SK-N-SH (cell line): ENCODE measurements at regions not wholly inside any gene's neighbourhood (a gene's known extent, or its start where the extent isn't known, plus 50 kb on each side); places are given as distances from the start of the nearest gene placed in this dataset.

ENCODE experiments used
- CTCF ChIA-PET: fragments of 300-600, 350-600 bp; formaldehyde crosslinking; extraction: SDS; loops from one replicate; lab custom pipeline; 2021; lab: Yijun Ruan, JAX
- POLR2A ChIA-PET: fragments of 350-600 bp; sonication (Branson Sonifier 250); formaldehyde crosslinking; extraction: SDS; loops from one replicate; lab custom pipeline; 2020; ENCODE audit warnings: antibody characterized with exemption, inconsistent platforms; lab: Yijun Ruan, JAX
- DNase-seq: peaks from one replicate; pipeline ENCODE4 v3.0.0; 2012
- H2AFZ ChIP-seq: fragments of 200-600 bp; sonication (generic); 2 replicates; pipeline ENCODE4 v1.8.1; 2016; ENCODE audit warnings: antibody characterized with exemption, mild to moderate bottlenecking, low read depth
- H3F3A ChIP-seq: fragments of 200-600 bp; sonication (generic); replicated peaks from 2 replicates; pipeline ENCODE3; 2016; ENCODE audit warnings: antibody characterized with exemption, mild to moderate bottlenecking; ENCODE audit not compliant: insufficient read depth
- H3K27ac ChIP-seq, 2 experiments: fragments of 200-500 bp in 1 of 2; fragments of 200-600 bp in 1 of 2; sonication (Bioruptor generic) in 1 of 2; sonication (generic), shearing (Covaris generic) in 1 of 2; 2 replicates each; pipeline versions ENCODE4 v1.5.1 to v1.6.1; 2014 to 2016; ENCODE audit warnings: low read depth in 2 of 2, inconsistent platforms in 1 of 2, low read length in 1 of 2, mild to moderate bottlenecking in 1 of 2, mixed read lengths in 1 of 2
- H3K27me3 ChIP-seq: fragments of 200-600 bp; sonication (generic), shearing (Covaris generic); 2 replicates; pipeline ENCODE4 v1.6.1; 2016; ENCODE audit warnings: mixed run types; ENCODE audit not compliant: insufficient read depth
- H3K36me3 ChIP-seq, 2 experiments: fragments of 200-500 bp in 1 of 2; fragments of 200-600 bp in 1 of 2; sonication (Bioruptor generic) in 1 of 2; sonication (generic) in 1 of 2; replicated peaks in 1 of 2; 2 replicates each; pipeline versions ENCODE3 to v1.5.1; 2014 to 2016; ENCODE audit warnings: low read length in 1 of 2, mild to moderate bottlenecking in 1 of 2; ENCODE audit not compliant: insufficient read depth in 2 of 2, control insufficient read depth in 1 of 2
- H3K4me1 ChIP-seq, 2 experiments: fragments of 200-500 bp in 1 of 2; fragments of 200-600 bp in 1 of 2; sonication (Bioruptor generic) in 1 of 2; sonication (generic), shearing (Covaris generic) in 1 of 2; 2 replicates each; pipeline versions ENCODE4 v1.5.1 to v1.6.1; 2014 to 2016; ENCODE audit warnings: low read depth in 1 of 2, low read length in 1 of 2, mixed run types in 1 of 2; ENCODE audit not compliant: insufficient read depth in 2 of 2, control insufficient read depth in 1 of 2
- H3K4me2 ChIP-seq: fragments of 200-600 bp; sonication (generic), shearing (Covaris generic); 2 replicates; pipeline ENCODE4 v1.6.1; 2017; ENCODE audit warnings: mixed run types
- H3K4me3 ChIP-seq, 2 experiments: fragments of 200-500 bp in 1 of 2; fragments of 200-600 bp in 1 of 2; sonication (Bioruptor generic) in 1 of 2; sonication (generic), shearing (Covaris generic) in 1 of 2; 2 replicates each; pipeline versions ENCODE4 v1.5.1 to v1.8.1; 2014 to 2016; ENCODE audit warnings: low read depth in 2 of 2, inconsistent platforms in 1 of 2, low read length in 1 of 2, mild to moderate bottlenecking in 1 of 2, mixed read lengths in 1 of 2, moderate library complexity in 1 of 2
- H3K79me2 ChIP-seq: fragments of 200-600 bp; sonication (generic); 2 replicates; pipeline ENCODE4 v1.8.1; 2017; ENCODE audit warnings: mild to moderate bottlenecking; ENCODE audit not compliant: insufficient read depth
- H3K9ac ChIP-seq: fragments of 200-600 bp; sonication (generic); 2 replicates; pipeline ENCODE4 v1.6.1; 2017; ENCODE audit warnings: mixed run types
- H3K9me2 ChIP-seq: fragments of 200-600 bp; sonication (generic); 2 replicates; pipeline ENCODE4 v1.6.1; 2017; ENCODE audit warnings: mixed run types
- H3K9me3 ChIP-seq: fragments of 200-600 bp; sonication (generic); 2 replicates; pipeline ENCODE4 v1.6.1; 2017; ENCODE audit warnings: mixed run types, mild to moderate bottlenecking, moderate library complexity
- H4K20me1 ChIP-seq: fragments of 200-600 bp; sonication (generic); 2 replicates; pipeline ENCODE4 v1.6.1; 2017; ENCODE audit warnings: mild to moderate bottlenecking, mixed run types; ENCODE audit not compliant: insufficient read depth
- CTCF ChIP-seq: fragments of 200-600 bp; sonication (generic); IDR thresholded peaks from 2 replicates; pipeline ENCODE4 v1.6.1; 2017; ENCODE audit warnings: antibody characterized with exemption, mild to moderate bottlenecking, moderate library complexity
- EZH2phosphoT487 ChIP-seq: fragments of 200-600 bp; sonication (generic); IDR thresholded peaks from 2 replicates; pipeline ENCODE4 v1.6.1; 2017; ENCODE audit warnings: low read depth, mixed run types, mild to moderate bottlenecking, antibody characterized with exemption, moderate library complexity, borderline replicate concordance
- FOXJ3 ChIP-seq: sonication (generic); formaldehyde crosslinking; IDR thresholded peaks from 2 replicates; pipeline ENCODE4 v1.5.1; 2020; ENCODE audit warnings: mild to moderate bottlenecking, missing genetic modification reagents
- FOXM1 ChIP-seq: IDR thresholded peaks from 2 replicates; pipeline ENCODE4 v1.4.0; 2012; ENCODE audit warnings: low read depth, mild to moderate bottlenecking
- GABPA ChIP-seq: IDR thresholded peaks from 2 replicates; pipeline ENCODE4 v1.4.0; 2012; ENCODE audit warnings: low read depth, mild to moderate bottlenecking
- MAX ChIP-seq: IDR thresholded peaks from 2 replicates; pipeline ENCODE4 v1.4.0; 2012; ENCODE audit warnings: low read depth
- MXI1 ChIP-seq: IDR thresholded peaks from 2 replicates; pipeline ENCODE4 v1.6.1; 2012; ENCODE audit warnings: mild to moderate bottlenecking, low read depth, low read length, improper control_type of control experiment
- NFIC ChIP-seq: IDR thresholded peaks from 2 replicates; pipeline ENCODE4 v1.4.0; 2012; ENCODE audit warnings: borderline replicate concordance
- NRF1 ChIP-seq: IDR thresholded peaks from 2 replicates; pipeline ENCODE4 v1.6.1; 2012; ENCODE audit warnings: low read depth, mild to moderate bottlenecking, low read length
- POLR2AphosphoS5 ChIP-seq: IDR thresholded peaks from 2 replicates; pipeline ENCODE4 v1.6.1; 2012; ENCODE audit warnings: low read depth, low read length
- REST ChIP-seq: IDR thresholded peaks from 2 replicates; pipeline ENCODE4 v1.6.1; 2012; ENCODE audit warnings: mild to moderate bottlenecking, low read depth, low read length, moderate library complexity
- SIN3A ChIP-seq: IDR thresholded peaks from 2 replicates; pipeline ENCODE4 v1.6.1; 2012; ENCODE audit warnings: low read depth, mild to moderate bottlenecking, low read length, moderate library complexity, borderline replicate concordance
- SMC3 ChIP-seq: IDR thresholded peaks from 2 replicates; pipeline ENCODE4 v1.6.1; 2012; ENCODE audit warnings: low read depth, low read length, improper control_type of control experiment
- WGBS: methylation state at CpG from one replicate; pipeline ENCODE4 v1.1.6; 2017; ENCODE audit warnings: low lambda C conversion rate; 5-methylcytosine and 5-hydroxymethylcytosine counted together
- TF ChIP-seq, protein P1 (sequence below): IDR thresholded peaks from 2 replicates; pipeline ENCODE4 v1.4.0; 2012; ENCODE audit warnings: low read depth, borderline replicate concordance

DNA sequence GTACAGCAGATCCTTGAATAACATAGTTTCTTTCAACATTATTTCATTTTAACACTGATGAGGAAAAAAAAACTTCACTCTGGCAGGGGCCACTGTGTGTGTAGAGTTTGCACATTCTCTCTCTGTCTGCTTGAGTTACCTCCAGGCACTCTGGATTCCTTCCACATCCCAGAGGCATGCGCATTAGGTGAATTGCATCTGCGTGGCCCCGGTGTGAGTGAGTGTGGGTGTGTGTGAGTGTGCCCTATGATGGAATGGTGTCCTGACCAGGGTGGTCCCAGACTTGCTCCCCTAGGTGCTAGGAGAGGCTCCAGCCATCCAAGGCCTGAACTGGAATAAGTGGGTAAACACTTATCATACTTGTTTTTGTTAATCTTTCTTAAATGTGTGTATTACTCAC is 90.6 kb upstream of the LRIG3 start:
- TF ChIP-seq NRF1 (no peak), NFIC (no peak), SMC3 (no peak), REST (no peak), MXI1 (no peak), FOXM1 (no peak), GABPA (no peak), MAX (no peak), CTCF (no peak), SIN3A (no peak), EZH2phosphoT487 (no peak), POLR2AphosphoS5 (no peak), FOXJ3 (CRISPR knock-in tag) (no peak)
- TF ChIP-seq, protein P1, sequence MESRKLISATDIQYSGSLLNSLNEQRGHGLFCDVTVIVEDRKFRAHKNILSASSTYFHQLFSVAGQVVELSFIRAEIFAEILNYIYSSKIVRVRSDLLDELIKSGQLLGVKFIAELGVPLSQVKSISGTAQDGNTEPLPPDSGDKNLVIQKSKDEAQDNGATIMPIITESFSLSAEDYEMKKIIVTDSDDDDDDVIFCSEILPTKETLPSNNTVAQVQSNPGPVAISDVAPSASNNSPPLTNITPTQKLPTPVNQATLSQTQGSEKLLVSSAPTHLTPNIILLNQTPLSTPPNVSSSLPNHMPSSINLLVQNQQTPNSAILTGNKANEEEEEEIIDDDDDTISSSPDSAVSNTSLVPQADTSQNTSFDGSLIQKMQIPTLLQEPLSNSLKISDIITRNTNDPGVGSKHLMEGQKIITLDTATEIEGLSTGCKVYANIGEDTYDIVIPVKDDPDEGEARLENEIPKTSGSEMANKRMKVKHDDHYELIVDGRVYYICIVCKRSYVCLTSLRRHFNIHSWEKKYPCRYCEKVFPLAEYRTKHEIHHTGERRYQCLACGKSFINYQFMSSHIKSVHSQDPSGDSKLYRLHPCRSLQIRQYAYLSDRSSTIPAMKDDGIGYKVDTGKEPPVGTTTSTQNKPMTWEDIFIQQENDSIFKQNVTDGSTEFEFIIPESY: no peak
- H3K4me1 ChIP-seq: no peaks in the 10 kb centered on the region; a peak in 1 of 4 replicates
- WGBS: 83% methylated on average over 3 of the region's 3 CpGs
- H3K9me3 ChIP-seq: no peaks in the 10 kb centered on the region
- no peak for DNase-seq
- H3F3A ChIP-seq: no peaks in the 10 kb centered on the region
- no peak overlapping the region for H2AFZ ChIP-seq
- no peak overlapping the region for H3K9ac ChIP-seq
- ChIA-PET POLR2A (no interaction called here), CTCF (no interaction called here)
- H3K27ac ChIP-seq: no peak overlapping the region
- H3K9me2 ChIP-seq: no peaks in the 10 kb centered on the region
- no peaks in the 10 kb centered on the region for H4K20me1 ChIP-seq
- H3K4me2 ChIP-seq: no peak overlapping the region
- no peaks in the 10 kb centered on the region; the same call in 1 of the 2 replicates for H3K27me3 ChIP-seq
- no peaks in the 10 kb centered on the region for H3K79me2 ChIP-seq
- no peak overlapping the region for H3K4me3 ChIP-seq
- no peaks in the 10 kb centered on the region for H3K36me3 ChIP-seq
